ENCODE measurements at regions not wholly inside any gene's neighbourhood (a gene's known extent, or its start where the extent isn't known, plus 50 kb on each side); places are given as distances from the start of the nearest gene placed in this dataset.
A peak's percentile ranks its signal among the peaks of the same experiment; 100 is the strongest.

GRCh38 chr18:68520406-68521075 is 194.4 kb downstream of the TMX3 start:
- DNase-seq: no peak

DNA sequence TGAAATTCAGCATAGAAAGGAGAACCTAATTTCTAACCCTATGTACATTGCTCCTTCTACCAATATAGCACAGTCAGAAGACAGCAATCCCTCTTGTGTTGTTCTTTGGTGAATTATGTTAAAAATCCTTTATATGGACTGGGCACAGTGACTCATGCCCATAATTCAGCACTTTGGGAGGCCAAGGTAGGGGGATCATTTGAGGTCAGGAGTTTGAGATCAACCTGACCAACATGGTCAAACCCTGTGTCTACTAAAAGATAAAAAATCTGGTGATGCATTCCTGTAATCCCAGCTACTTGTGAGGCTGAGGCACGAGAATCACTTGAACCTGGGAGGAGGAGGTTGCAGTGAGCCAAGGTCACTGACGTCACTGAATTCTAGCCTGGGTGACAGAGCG is 195.6 kb downstream of the TMX3 start:
- DNase-seq: no peak

GRCh38 chr18:68509902-68510301 is 205.0 kb downstream of the TMX3 start:
- DNase-seq: no peak

GRCh38 chr18:68507781-68508180 is 207.1 kb downstream of the TMX3 start:
- DNase-seq: no peak

- DNase-seq: no peak
Observed at GRCh38 chr18:68505178-68505574, 209.7 kb downstream of the TMX3 start.

DNA sequence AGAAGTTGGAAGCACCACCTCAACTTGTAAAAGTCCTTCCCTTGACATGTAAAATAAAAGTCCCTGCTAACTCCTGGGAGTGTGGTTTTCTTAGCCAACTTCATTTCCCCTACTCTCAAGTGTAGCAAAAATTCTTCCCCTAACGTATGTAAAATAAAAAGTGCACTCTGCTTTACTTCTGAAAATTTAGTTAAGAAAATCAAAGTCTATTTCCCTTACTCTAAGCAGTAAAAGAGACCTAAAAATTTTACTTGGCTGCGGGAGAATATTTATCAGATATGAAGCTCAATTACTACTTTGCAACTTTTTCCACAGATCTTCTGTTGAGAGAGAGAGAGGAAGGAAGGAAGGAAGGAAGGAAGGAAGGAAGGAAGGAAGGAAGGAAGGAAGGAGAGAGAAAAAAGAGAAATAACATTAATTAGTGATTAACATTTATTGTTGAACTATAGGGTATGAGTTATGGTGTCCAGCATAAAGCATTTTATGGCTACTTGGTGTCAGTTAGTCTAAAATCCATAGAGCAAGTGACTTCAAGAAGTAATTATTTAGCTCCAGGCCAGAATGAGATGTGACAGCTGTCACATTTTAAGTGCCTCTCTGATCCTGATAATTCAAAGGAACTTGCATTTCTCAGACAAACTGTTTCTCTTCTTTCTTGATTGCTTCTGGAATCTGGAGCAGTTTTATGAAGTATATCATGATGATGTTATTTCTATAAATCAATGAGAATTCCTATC is 210.3 kb downstream of the TMX3 start:
- no peak for DNase-seq

- DNase-seq: no peak
Observed at GRCh38 chr18:68500556-68500955, 214.4 kb downstream of the TMX3 start.

DNA sequence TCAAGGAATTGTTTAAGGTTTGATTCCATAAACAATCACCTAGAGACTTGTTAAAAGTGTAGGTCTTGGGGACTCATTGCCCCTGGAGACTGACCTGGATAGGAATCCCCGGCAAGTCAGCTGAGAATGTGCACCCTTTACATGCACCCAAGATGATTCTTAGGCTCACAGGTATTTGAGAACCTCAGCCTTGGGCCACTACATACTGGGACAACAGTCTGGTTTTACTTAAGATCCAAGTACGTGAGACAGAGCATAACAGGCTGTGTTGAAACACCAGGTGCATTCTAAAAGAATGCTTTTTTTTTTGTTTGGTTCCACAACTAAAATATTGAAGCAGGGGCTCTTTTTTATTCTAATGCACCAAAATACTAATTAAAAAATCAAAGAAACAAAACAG is 215.8 kb downstream of the TMX3 start:
- DNase-seq: no peak

DNA sequence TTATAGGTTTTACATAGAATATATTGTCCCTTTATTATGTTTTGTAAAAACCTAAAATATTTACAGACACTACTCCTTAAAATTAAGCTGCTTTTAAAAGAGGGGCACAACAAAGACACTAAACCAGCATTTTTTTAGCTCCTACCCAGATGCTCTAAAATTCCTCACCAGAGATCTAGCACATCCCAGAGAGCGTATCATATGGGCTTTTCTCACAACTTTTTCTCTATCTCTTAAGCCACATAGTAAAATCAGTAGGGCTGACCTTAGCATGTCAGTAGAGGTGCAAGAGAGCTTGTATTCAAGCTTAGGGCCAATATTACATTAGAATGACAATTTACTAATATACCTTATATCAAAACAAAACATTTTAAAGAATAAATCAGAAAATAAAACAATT is 216.3 kb downstream of the TMX3 start:
- no peak for DNase-seq

DNA sequence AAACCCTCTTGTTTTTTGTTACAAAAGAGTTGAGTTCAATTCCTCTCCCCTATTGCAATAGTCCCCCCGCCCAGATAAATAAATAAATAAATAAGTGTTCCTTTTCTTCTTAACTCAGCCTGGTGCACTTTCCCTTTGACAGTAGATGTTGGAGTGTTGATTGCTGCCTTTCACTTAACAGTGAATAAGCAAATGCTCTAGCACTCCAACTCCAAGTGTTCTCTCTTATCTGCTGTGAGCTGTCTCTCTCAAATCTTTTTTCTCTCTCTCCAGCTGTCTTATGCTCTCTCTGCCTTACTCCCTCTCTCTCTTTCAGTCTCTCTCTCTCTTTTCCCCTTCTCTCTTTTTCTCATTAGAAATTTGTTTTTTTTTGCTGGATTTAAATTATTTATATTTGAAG is 216.7 kb downstream of the TMX3 start:
- DNase-seq: no peak

DNA sequence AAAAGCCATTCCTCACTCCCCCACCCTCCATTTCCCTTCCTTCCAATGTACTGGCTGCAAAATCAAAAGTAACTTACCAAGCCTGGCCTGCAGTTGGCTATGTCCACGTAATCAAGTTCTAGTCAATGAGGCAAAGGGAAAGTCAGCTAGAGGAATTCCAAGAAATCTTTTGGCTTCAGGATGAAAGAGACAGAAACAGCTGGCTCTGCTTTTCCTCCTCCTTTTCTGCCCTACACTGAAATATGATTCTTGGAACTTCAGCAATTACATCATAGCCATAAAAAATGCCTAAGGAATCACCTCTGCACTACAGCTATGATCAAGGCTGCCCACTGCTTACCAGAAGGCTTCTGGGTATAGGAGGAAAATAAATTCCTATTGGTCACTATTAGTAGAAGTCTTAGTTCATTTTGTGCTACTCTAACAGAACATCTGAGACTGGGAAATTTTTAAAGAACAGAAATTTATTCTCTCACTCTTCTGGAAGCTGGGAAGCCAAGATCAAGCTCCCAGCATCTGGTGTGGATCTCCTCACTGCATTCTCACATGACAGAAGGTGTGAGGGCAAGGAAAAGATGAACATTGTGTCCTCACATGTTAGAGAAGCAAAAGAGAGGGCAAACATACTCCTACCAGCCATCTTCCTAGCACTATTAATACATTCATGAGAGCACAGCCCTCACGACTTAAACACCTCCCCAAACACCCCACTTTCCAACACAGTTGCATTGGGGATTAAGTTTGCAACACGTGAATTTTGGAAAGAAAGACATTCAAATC is 219.9 kb downstream of the TMX3 start:
- no peak for DNase-seq

GRCh38 chr18:68489013-68489792 is 225.7 kb downstream of the TMX3 start:
- DNase-seq: no peak

DNA sequence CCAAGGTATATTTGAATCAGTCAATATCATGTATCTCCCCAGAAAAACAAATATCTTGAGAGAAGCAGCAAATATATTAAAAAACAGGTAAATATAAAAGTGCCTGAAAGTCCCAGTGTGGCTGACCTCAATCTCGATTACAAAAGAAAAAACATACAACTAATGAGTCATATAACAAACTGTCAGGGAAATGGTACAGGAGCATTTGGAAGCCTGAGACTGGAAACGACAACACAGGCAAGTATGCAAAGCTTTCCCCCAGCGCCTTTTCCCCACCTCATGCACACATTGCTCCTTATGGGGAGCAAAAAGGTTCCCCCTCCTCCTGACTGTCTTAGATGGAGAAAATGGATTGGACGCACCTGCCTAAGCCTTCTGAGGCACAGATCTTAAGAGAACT is 230.7 kb downstream of the TMX3 start:
- no peak for DNase-seq

DNA sequence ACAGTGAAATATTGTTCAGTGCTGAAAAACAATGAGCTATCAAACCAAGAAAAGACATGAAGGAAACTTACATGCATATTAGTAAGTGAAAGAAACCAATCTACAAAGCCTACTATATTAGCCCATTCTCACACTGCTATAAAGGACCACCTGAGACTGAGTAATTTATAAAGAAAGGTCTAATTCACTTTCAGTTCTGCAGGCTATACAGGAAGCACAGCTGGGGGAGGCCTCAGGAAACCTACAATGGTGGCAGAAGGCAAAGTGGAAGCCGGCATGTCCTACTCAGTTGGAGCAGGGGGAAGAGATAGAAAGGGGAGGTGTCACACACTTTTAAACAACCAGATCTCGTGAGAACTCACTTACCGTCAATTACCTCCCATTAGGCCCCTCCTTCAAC is 232.1 kb downstream of the TMX3 start:
- no peak for DNase-seq

DNA sequence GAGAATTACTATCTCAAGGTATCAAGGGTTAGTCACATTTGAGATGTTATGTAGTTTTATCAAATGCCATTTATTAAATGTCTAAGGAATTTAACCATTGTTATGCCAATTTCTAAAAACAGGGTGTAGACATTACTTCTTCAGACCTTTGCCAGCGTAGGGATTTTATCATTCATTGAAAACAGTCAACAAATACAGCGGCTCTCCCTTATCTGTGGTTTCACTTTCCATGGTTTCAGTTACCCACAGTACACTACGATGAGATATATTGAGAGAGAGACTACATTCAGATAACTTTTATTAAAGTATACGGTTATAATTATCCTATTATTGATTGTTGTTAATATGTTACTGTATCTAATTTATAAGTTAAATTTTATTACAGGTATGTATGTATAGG is 234.7 kb downstream of the TMX3 start:
- DNase-seq: no peak

DNA sequence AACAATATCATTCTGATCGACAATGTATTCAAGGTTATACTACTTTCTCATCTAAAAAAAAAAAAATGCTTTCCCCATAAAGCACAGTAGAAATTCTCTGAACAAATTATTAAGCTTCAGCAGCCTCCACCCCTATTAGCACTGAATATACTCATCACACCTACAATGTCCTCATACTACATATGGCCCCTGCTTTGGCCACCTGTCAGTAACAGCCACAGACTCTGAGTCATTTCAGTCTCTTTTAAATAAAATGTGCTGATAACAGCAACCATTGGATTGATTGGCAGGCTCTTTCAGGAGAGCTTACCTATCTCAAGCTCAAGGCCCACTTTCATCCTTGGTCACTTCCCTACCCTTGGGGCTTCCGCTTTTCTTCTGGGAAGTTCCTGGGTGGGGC is 236.7 kb downstream of the TMX3 start:
- DNase-seq: no peak

DNA sequence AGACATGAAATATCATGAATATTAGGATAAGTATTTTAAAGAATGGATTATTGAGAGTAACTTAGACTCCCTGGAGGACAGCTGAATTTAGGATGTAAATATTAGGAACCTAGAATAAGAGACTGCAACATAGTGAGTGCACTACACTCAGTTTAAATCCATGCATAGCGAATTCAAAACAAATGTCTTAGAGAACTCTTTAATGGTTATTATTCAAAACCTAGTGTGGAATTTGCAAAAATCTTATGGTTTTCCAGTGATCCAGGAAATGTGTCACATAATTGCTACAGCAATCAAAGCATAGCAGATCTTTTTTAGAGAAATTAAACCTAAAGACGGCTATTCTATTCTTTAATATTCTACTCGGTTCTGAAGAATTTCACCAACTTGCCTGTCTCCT is 239.0 kb downstream of the TMX3 start:
- no peak for DNase-seq

DNA sequence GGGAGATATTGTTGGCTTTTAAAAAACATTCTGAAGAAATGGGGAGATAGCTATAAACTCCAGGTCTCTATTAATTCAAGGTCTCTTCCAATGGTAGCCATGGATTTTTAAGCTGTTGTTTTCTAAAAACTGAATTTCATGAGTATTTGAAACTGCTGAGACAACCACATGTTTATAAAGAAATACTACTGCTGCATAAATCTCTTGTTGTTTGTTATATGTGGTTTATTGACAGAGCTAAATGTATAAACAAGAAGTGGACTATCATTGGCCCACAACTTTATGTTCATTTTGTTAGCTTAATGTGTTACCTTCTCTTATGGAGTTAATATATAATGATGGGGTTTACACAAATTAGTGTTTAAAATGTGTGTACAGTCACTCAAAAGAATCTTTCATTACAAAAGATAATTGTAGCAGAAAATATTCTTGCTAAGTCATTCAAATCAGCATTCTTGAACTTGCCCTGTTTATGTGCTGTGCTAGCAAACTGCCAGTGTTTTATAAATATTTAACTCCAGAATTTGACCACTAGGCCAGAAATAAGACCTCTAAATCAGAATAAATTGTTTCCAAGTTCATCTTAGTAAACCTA is 242.1 kb downstream of the TMX3 start:
- no peak for DNase-seq

DNA sequence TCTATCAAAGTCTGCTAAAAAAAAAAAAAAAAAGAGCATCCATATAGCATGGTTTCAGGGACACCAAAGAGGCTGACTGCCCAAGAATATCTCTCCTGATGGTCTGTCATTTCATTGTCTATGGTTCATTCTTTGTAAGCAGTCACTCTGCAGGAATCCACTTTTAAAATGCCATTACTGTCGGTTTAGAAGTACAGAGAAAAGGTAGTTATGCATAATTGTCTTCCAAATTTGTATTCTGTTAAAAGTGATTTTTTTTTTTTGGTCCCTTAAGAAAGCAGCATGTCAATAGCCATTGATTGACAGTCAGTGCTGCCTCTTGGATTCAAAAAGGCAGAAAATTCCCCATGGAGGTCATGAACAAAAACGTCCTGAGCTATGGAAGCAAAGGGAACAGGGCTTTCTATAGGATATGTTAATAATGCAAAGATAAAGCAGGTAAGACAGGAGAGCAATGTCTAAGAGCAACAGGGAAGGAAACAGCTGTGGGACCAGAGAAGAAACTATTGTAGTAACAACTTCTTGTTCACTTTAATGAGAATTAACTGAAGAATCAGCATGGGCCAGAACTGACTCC is 245.8 kb downstream of the TMX3 start:
- no peak for DNase-seq

- peak; percentile 29 for DNase-seq
Observed at GRCh38 chr18:68467957-68468356, 247.0 kb downstream of the TMX3 start.

- DNase-seq: no peak
Observed at GRCh38 chr18:68467329-68467728, 247.6 kb downstream of the TMX3 start.

- DNase-seq: no peak
Observed at GRCh38 chr18:68466672-68467071, 248.2 kb downstream of the TMX3 start.

Data from activated CD4-positive, alpha-beta T cell treated with anti-CD3 and anti-CD28 coated beads, Interleukin-10, Interleukin-2, amounts not matched to agents 100 ng/mL and 50 ng/mL, durations not matched to agents 16 hours and 8 hours (primary cell).